AG20443 (cell line): ENCODE measurements at regions not wholly inside any gene's neighbourhood (a gene's known extent, or its start where the extent isn't known, plus 50 kb on each side); places are given as distances from the start of the nearest gene placed in this dataset.
"Not testable (repeated sequence)": the region's sequence is repeated elsewhere in the genome, so short reads cannot be mapped to it uniquely, and the experiment has no call there.

ENCODE experiments used
- DNase-seq: peaks from one replicate; pipeline ENCODE4 v3.0.0; 2012; ENCODE audit warnings: low spot score, mixed read lengths

- no peak for DNase-seq
Measured at GRCh38 chr7:156547884-156548561, 92.6 kb upstream of the RNF32 start.

DNA sequence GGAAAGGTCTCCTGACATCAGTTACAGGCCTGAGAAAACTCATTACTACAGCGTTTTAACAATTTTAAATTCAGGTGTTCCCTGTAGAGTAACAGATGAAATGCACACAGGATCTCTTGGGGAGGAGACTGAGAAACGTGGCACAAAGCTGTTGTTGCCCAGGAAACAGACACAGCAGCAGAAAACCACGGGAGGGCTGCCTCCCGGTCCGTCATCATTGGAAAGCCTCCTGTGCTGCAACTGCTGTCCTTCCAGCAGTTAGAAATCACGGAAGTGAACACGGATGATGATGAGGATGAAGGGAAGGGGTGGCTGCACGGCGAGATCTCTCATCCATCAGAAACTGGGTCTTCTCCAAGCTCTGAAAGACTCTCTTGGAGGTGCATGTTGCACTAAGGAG, 94.6 kb upstream of the RNF32 start:
- no peak for DNase-seq

DNA sequence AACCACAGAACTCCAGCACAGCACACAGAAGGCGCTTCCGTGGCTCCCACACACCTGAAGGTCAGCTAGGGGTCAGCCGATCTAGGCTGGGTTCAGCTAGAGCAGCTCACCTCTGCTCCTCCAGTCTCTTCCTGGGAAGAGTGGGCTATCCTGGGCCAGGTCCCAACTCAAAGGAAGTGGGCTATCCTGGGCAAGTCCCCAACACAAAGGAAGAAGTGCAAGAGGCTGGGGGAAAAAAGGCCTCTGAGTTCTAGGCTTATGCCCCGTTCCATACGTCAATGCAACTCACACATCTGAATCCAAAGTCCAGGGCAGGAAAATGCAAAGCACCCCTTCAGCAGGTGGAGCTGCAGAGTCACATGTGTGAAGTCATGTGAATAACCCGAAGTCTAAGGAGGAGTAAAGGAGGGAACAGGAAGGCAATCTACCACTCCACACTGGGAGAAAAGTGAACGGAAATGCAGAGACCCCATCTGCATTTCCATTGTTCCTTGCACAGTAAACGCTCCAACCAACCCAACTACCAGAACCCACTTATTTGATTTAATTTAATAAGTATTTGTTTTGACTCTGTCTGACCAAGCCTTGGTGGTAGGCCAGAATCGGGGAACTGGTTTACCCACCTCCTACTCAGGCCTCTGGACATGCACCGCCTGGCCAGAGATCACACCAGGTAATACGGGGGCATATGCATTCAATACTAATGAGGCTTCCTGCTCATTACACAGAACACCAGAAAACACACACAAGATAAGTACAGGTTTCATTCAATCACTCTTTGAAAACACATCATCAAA, 95.5 kb upstream of the RNF32 start:
- DNase-seq = no peak

DNA sequence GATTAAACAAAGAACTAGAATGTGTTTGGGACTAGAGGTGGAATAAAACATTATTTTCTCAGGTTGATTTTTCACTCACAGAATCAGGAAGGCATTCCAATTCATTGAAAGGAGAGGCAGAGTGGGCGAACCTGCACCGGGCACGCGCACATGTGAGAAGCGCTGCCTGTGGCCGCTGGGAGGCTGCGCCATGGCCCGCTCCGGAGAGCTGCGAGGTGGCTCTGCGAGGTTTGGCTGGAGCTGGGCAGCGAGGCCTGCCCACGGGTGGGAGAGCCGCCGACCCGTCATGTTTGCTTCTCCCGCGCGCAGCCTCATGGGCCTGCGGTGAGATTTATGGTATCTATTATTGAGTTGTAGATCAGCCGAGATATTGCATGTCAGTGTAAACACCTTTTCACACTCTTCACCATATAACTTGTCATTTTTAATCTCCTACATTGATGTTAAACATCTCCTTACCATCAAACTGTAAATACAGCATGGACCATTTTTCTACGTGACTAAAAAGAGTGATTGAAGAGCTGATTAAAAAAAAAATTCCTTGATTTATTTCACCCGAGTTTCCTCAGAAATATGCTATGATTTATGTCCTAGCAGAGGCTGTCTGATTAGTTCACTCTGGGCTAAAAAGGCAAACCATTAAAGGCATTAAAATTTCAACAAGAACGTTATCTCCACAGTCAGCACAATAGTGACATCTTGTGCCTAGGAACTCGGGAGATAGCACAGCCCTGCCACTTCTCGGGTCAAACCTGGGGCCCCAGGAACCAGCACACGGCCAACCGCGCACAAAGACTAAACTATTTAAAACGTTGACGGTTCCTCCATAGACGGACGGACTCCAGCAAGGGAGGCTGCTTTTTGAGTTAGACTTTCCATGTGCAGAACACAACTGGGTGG, 96.6 kb upstream of the RNF32 start:
- no peak for DNase-seq

- DNase-seq = no peak
Measured at GRCh38 chr7:156540619-156541165, 99.9 kb upstream of the RNF32 start.

DNA sequence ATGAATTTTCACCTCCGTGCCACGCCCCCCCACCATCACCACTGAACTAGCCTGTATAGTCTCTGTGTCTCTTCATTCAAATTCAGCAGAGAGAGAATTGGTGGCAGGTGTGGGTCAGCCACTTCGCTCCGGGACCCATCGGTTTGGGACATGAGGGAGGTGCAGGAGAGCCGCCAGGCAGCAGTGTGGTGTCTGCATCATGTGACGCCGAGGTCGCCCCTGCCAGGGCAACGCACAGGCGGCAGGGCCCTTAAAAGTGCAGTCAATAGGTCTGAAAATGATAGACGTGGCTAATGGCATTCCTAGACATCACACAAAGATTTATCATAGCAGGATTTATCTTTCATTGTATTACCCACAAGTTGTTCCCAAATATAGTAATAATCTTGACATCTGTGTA, 100.6 kb upstream of the RNF32 start:
- no peak for DNase-seq

- DNase-seq = no peak
Measured at GRCh38 chr7:156537006-156537405, 103.6 kb upstream of the RNF32 start.

DNA sequence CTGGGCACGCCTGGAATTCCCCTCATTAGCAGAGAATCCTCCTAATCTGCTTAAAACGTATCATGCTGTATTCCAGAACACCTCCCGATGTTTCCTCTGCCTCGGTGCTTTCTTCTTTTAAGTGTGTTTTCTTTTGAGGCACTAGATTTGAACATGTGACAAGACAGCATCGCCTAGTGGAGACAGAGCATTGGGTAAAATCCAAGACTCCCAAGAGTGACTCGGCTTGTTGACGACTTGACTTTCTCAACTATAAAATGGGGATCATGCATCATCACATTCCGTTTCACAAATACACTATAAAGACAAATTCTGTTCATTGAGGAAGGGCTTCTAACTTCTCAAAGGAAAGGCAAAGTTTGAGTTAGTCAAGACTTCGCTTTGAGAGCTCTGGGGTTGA, 105.6 kb upstream of the RNF32 start:
- DNase-seq = no peak

- no peak for DNase-seq
Measured at GRCh38 chr7:156533964-156534363, 106.6 kb upstream of the RNF32 start.

- DNase-seq = no peak
Measured at GRCh38 chr7:156533420-156533819, 107.2 kb upstream of the RNF32 start.

- DNase-seq = no peak
Measured at GRCh38 chr7:156532016-156532602, 108.5 kb upstream of the RNF32 start.

GRCh38 chr7:156529956-156530355, 110.6 kb upstream of the RNF32 start:
- no peak for DNase-seq

DNA sequence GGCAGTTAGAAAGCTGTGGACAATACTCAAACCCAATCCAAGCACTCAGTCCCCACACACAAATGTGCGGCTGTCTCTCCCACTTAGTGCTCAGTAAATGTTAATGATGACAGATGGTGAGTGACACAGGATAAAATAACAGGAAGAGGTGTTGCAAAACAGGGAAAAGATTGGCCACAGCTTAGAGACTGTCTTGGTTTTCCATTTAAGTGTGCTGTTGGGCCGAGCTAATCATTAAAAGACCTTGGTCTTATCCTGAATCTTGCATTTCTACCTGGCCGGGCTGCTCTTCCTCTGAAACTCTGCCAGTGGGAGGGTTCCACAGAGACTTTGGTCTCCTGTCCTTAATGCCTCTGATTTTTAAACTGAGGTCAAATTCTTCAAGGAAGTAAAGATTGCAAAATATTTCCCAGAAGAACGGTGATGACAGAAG, 113.1 kb upstream of the RNF32 start:
- no peak for DNase-seq

- no peak for DNase-seq
Measured at GRCh38 chr7:156524818-156525597, 115.6 kb upstream of the RNF32 start.

DNA sequence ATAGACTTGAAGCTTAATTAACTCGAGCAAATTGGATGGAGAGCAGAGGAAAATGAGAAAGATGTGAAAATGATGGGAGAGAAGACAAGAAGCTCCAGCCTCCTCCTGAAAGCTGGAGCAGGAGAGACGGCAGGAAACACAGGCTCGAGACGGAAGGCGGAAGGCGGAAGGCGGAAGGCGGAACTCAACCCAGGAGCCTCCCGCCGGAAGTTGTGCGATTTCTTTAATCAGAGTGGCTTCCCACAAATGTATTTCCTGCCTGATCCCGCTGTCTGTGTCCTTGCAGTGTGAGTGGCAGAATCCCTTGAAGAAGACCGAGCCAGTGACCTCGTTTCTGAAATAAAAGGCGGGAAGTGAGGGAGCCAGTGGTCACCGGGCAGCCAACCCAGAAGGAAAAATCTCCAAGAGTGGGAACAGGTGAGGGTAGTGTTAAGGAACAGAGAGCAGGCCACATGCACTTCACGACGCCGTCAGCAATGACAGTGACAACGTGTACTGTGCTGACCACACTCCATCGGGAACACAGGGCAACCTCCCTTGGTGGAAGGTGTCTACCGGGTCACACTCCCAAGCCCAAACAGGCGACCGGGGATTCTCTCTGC, 117.0 kb upstream of the RNF32 start:
- no peak for DNase-seq

DNA sequence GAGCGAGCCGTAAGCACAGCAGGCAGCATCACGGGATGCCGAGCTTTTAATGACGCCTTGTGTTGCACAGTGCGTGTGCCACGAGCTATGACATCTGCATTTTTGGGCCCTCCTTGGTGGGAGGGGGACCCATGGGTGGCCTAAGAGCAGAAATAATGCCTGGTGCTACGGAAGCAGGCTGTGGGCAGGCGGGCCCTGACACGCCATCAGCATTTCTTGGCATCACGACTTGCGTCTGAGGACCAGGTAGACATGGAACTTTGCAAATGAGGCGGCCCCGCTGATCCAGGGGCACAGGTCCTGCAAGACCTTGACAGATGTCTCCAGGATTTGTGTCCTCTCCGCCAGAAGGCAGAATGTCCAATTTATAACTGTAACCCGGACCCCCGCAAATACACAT, 117.8 kb upstream of the RNF32 start:
- DNase-seq = no peak

DNA sequence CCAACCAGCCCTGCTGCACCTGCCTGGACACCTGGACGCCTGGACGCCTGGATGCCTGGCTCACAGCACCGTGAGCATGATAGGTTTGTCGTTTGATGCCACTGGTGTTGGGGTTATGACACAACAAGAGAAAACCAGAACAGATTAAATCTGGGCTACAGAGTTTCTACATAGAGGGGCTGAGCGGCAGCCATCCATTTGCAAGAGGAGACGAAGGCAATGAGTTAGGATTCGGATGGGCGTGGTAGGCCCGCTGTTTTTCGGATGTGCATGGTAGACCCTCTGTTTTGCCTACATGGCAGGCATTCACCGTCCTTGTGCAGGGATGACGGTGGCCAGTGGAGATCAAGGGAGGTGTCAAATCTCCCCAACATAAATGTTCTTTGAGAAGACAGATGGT, 121.5 kb upstream of the RNF32 start:
- no peak for DNase-seq

- no peak for DNase-seq
Measured at GRCh38 chr7:156518466-156518865, 122.1 kb upstream of the RNF32 start.

- DNase-seq = not testable (repeated sequence)
Measured at GRCh38 chr7:156517858-156518257, 122.7 kb upstream of the RNF32 start.

GRCh38 chr7:156516791-156517378, 123.7 kb upstream of the RNF32 start:
- DNase-seq = no peak
